Cardiac muscle cell (in vitro differentiated cells and primary cell): ENCODE measurements at regions not wholly inside any gene's neighbourhood (a gene's known extent, or its start where the extent isn't known, plus 50 kb on each side); places are given as distances from the start of the nearest gene placed in this dataset.
"Not testable (repeated sequence)": the region's sequence is repeated elsewhere in the genome, so short reads cannot be mapped to it uniquely, and the experiment has no call there.

Experiments
- DNase-seq, 2 donors: peaks; one replicate each; pipeline versions ENCODE4 v3.0.0 to v3.0.0-alpha.2; 2010 to 2017; ENCODE audit warnings: low read depth in 1 of 2, low spot score in 1 of 2
- H3K27ac ChIP-seq: fragments of 200-600 bp; sonication (generic); 2 replicates; pipeline ENCODE4 v1.5.1; 2016
- H3K27me3 ChIP-seq: fragments of 200-600 bp; sonication (generic); 2 replicates; pipeline ENCODE4 v1.6.0; 2016; ENCODE audit warnings: control low read depth
- H3K36me3 ChIP-seq: fragments of 200-600 bp; sonication (generic); 2 replicates; pipeline ENCODE4 v1.5.1; 2016; ENCODE audit warnings: control low read depth
- H3K4me1 ChIP-seq: fragments of 200-600 bp; sonication (generic); 2 replicates; pipeline ENCODE4 v1.8.1; 2017; ENCODE audit warnings: low read depth, mild to moderate bottlenecking, mixed run types
- H3K4me3 ChIP-seq: fragments of 200-600 bp; sonication (generic); 2 replicates; pipeline ENCODE4 v1.5.1; 2016; ENCODE audit warnings: mild to moderate bottlenecking
- H3K9me3 ChIP-seq: fragments of 200-600 bp; sonication (generic); 2 replicates; pipeline ENCODE4 v1.5.1; 2017; ENCODE audit warnings: low read depth, mild to moderate bottlenecking, control low read depth
- CTCF ChIP-seq: IDR thresholded peaks from 2 replicates; pipeline ENCODE4 v1.5.1; 2012; ENCODE audit warnings: low read depth, mild to moderate bottlenecking, low read length

GRCh38 chr11:89583580-89583979, 92.4 kb upstream of the NOX4 start:
- Histone ChIP-seq H3K27ac (no peak overlapping the region), H3K9me3 (no peaks in the 10 kb centered on the region), H3K27me3 (no peaks in the 10 kb centered on the region), H3K36me3 (no peaks in the 10 kb centered on the region), H3K4me3 (no peak overlapping the region), H3K4me1 (no peaks in the 10 kb centered on the region)
- no peak for TF ChIP-seq CTCF
- no peak for DNase-seq

GRCh38 chr11:89585046-89585445, 93.9 kb upstream of the NOX4 start:
- H3K9me3 ChIP-seq, H3K27me3 ChIP-seq, H3K27ac ChIP-seq, H3K4me3 ChIP-seq, H3K4me1 ChIP-seq, H3K36me3 ChIP-seq, DNase-seq: not testable (repeated sequence)

GRCh38 chr11:89585471-89585870, 94.3 kb upstream of the NOX4 start:
- not testable (repeated sequence) for H3K4me1 ChIP-seq, H3K36me3 ChIP-seq, H3K9me3 ChIP-seq, DNase-seq, H3K27me3 ChIP-seq, H3K4me3 ChIP-seq, H3K27ac ChIP-seq

- H3K4me1 ChIP-seq, H3K27ac ChIP-seq, H3K27me3 ChIP-seq, H3K36me3 ChIP-seq, H3K4me3 ChIP-seq, H3K9me3 ChIP-seq, DNase-seq: not testable (repeated sequence)
These were observed 98.2 kb upstream of the NOX4 start for GRCh38 chr11:89589413-89589812.

GRCh38 chr11:89590008-89590632, 98.9 kb upstream of the NOX4 start:
- H3K27me3 ChIP-seq, H3K4me1 ChIP-seq, H3K4me3 ChIP-seq, H3K27ac ChIP-seq, H3K9me3 ChIP-seq, H3K36me3 ChIP-seq: not testable (repeated sequence)
- peak in 1 of 2 donors; percentile 3 for DNase-seq

- peak in 1 of 2 donors; percentile 24 for DNase-seq
- H3K9me3 ChIP-seq, H3K4me3 ChIP-seq, H3K4me1 ChIP-seq, H3K27ac ChIP-seq, H3K36me3 ChIP-seq, H3K27me3 ChIP-seq: not testable (repeated sequence)
These were observed 108.8 kb upstream of the TRIM77 start for GRCh38 chr11:89601263-89601662.

GRCh38 chr11:89604281-89604680, 105.8 kb upstream of the TRIM77 start:
- H3K4me3 ChIP-seq: no peak overlapping the region
- TF ChIP-seq CTCF: no peak
- no peaks in the 10 kb centered on the region for H3K9me3 ChIP-seq
- peak in 1 of 2 donors; percentile 49 for DNase-seq
- peak overlapping the region; percentile 26 for H3K27ac ChIP-seq
- H3K27me3 ChIP-seq: no peaks in the 10 kb centered on the region
- H3K36me3 ChIP-seq: no peaks in the 10 kb centered on the region
- no peaks in the 10 kb centered on the region for H3K4me1 ChIP-seq

- H3K27ac ChIP-seq: not testable (repeated sequence)
- peak in 1 of 2 donors; percentile 19 for DNase-seq
These were observed 103.3 kb upstream of the TRIM77 start for GRCh38 chr11:89606845-89607244.

GRCh38 chr11:89607497-89607896, 102.6 kb upstream of the TRIM77 start:
- DNase-seq, H3K27me3 ChIP-seq, H3K9me3 ChIP-seq, H3K4me1 ChIP-seq, H3K27ac ChIP-seq, H3K4me3 ChIP-seq, H3K36me3 ChIP-seq: not testable (repeated sequence)

More at GRCh38 chr11:89606845-89607244, 103.3 kb upstream of the TRIM77 start:
- not testable (repeated sequence) for H3K9me3 ChIP-seq, H3K4me1 ChIP-seq, H3K36me3 ChIP-seq, H3K4me3 ChIP-seq, H3K27me3 ChIP-seq
